HepG2 (cell line): ENCODE measurements at regions not wholly inside any gene's neighbourhood (a gene's known extent, or its start where the extent isn't known, plus 50 kb on each side); places are given as distances from the start of the nearest gene placed in this dataset.

Experiments used
- BRCA1 ChIP-seq: sonication (generic); formaldehyde crosslinking; IDR thresholded peaks from 2 replicates; pipeline ENCODE4 v1.4.0; 2020; ENCODE audit warnings: missing genetic modification reagents
- TF ChIP-seq, protein P1 (sequence below): sonication (generic); formaldehyde crosslinking; IDR thresholded peaks from 2 replicates; pipeline ENCODE4 v1.5.0; 2020; ENCODE audit warnings: mild to moderate bottlenecking, missing genetic modification reagents, moderate library complexity

DNA sequence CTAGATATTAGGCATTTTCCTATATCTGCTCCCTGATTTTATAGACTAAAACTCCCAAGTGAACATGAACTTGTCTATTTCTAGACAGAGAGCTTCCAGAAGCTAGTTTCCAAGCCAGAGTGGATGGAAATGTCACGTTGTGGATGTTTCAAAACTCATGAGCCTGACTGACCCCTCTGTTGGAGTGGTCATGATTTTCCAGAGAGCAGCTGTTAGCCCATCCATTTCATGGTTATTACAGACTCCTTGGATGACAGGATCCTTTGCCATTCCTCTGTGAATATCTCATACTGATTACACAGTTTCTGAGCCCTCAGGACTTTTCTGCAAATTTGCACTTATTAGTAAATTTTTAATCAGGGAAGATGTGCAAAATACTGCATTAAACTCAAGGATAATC, 76.8 kb upstream of the ATF3 start:
- TF ChIP-seq, protein P1, sequence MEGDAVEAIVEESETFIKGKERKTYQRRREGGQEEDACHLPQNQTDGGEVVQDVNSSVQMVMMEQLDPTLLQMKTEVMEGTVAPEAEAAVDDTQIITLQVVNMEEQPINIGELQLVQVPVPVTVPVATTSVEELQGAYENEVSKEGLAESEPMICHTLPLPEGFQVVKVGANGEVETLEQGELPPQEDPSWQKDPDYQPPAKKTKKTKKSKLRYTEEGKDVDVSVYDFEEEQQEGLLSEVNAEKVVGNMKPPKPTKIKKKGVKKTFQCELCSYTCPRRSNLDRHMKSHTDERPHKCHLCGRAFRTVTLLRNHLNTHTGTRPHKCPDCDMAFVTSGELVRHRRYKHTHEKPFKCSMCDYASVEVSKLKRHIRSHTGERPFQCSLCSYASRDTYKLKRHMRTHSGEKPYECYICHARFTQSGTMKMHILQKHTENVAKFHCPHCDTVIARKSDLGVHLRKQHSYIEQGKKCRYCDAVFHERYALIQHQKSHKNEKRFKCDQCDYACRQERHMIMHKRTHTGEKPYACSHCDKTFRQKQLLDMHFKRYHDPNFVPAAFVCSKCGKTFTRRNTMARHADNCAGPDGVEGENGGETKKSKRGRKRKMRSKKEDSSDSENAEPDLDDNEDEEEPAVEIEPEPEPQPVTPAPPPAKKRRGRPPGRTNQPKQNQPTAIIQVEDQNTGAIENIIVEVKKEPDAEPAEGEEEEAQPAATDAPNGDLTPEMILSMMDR (CRISPR knock-in tag), result no peak
- no peak for TF ChIP-seq BRCA1 (CRISPR knock-in tag)
